HG03442 (cell line): ENCODE measurements at regions not wholly inside any gene's neighbourhood (a gene's known extent, or its start where the extent isn't known, plus 50 kb on each side); places are given as distances from the start of the nearest gene placed in this dataset.
"Not testable (repeated sequence)": the region's sequence is repeated elsewhere in the genome, so short reads cannot be mapped to it uniquely, and the experiment has no call there.

Source experiments
- ATAC-seq: cut with Tn5 transposase; IDR thresholded peaks from one replicate; pipeline ENCODE4 v1.9.1; 2021; ENCODE audit warnings: mild to moderate bottlenecking, moderate library complexity; ENCODE audit not compliant: unreplicated experiment

DNA sequence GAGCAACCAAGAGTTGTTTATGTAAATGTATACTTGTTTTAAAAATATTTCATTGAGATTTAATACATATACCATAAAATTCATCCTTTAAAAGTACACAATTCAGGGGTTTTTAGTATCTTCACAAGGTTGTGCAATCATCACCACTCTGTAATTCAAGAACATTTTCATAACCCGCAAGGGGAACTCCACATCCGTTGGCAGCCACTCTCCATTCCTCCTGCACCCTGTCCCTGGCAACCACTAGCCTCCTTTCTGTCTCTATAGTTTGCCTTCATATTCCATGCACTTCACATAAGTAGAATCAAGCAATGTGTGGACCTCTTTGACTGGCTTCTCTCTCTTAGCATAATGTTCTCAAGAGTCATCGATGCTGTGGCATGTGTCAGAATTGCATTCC lies 104.2 kb upstream of the PDE10A start:
- ATAC-seq = no peak

DNA sequence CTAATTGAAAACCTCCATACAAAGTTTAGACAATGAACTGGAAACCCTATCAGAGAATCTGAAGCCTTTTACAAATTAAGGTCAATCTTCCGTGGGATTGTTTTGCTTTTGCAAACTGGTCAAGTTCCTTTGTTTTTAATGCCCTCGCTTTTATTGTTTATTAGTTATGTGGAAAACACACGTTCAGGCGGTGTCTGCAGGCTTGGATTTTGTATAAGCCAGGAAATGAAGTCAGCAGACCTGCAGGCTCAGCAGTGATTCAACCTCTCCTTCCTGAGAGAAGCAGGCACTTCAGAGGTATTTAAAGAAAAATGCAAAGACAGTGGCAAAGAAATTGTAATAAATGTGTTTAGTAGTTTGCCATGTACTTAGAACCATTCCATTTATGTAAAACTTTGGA lies 103.4 kb upstream of the PDE10A start:
- ATAC-seq = no peak

DNA sequence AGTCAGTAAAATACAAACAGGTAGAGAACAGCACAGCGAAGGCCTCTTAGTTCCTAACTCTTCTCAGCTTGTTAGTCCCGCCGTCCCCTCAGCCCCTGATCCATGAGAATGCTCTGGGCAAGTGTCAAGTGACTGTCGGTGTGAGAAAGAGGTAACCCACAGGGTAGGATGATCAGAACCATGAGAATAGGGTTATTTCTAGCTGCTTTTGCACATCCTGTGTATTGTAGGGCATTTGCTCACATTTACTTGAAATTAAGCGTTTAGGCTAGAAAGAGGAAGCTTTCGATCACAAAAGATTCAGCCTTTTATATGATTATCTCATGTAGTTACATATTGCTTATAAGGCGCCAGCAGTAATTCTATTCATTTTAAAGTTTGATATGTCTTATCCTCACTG lies 103.0 kb upstream of the PDE10A start:
- no peak for ATAC-seq

DNA sequence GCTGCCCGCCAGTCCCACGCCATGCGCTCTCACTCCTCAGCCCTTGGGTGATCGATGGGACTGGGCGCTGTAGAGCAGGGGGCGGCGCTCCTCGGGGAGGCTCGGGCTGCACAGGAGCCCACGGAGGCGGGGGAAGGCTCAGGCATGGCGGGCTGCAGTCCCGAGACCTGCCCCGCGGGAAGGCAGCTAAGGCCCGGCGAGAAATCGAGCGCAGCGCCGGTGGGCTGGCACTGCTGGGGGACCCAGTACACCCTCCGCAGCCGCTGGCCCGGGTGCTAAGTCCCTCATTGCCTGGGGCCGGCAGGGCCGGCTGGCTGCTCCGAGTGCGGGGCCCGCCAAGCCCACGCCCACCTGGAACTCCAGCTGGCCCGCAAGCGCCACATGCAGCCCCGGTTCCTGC lies 102.2 kb upstream of the PDE10A start:
- not testable (repeated sequence) for ATAC-seq

DNA sequence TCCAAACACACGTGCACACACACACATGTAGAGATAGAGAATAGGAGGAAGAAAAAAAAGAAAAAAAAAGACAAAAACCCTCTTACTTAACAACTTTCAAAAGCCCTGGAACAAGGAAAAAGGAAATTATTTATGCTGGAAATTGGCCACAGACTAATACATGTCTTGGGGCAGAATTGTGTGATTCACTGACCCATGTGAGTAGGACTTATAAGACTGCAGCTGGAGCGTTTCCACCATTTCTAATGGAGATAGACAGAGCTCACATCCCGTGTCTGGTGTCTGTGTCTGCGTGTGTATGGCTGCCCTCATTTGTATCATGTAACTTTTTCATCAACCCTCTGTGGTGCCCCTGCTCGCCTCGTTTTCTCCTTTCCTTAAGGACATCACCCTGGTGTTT lies 99.8 kb upstream of the PDE10A start:
- no peak for ATAC-seq

DNA sequence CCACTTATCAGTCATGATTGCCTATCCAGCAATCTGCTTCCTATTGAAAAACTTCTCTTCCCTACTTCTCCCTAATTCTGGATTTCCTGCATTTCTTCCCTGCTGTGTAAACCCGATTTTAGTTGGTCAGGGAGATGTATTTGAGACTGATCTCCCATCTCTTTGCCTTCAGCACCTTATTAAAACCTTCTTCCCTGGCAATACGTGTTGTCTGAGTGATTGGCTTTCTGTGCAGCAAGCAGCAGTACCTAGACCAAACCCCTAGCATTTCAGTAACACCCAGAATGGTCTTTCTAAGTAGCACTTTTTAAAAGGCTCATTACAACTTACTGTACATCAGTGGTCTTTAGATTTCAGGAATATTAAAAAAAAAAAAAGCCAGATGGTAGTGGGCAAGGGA lies 99.1 kb upstream of the PDE10A start:
- ATAC-seq = no peak

DNA sequence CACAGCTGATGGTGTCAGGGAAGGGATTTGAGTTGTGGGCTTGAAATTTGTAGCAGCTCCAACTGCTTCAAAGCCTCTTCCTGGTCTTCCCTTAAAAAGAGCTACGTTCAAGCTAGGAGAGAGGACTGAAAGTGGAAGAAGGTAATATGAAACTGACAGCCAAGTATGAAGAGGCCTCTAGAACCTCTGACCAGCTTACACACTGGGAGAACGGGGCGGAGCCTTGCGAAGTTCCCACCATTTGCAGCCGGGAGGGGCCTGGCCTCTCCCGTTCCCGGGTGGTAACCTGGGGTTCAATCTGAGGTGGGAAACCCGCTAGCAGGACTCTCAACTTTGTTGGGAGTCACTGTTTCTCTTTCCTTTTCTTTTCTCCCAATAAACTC lies 97.8 kb upstream of the PDE10A start:
- ATAC-seq = no peak

DNA sequence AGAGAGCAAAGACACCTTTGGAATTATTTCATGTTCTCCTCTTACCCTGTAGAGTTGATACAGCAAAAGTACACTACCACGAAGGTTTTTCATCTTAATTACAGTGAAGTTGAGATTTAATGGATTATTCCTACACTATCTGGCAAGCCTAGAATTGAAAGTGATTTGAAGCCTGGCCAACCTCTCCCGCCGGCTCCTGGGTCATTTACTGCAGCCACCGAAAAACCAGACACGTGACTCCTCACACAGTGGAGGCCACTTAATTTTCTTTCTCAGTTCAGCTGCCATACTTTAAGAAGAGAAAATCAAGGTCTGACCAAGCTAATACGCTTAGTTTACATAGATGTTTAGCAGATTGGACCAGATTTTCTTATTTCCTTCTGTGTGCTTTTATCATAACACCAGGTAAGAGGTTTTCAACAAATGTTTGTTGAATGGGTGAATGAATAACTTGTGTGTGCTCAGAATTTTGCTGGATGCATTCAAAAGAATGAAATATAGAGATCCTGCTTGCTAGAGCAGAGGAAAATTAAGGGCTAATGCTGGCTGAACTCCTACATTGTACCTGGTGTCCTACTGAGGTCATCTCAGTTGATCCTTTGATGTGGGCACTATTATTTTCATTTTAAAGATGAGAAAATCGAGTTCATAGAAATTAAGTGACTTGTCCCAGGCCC lies 97.2 kb upstream of the PDE10A start:
- ATAC-seq = no peak

DNA sequence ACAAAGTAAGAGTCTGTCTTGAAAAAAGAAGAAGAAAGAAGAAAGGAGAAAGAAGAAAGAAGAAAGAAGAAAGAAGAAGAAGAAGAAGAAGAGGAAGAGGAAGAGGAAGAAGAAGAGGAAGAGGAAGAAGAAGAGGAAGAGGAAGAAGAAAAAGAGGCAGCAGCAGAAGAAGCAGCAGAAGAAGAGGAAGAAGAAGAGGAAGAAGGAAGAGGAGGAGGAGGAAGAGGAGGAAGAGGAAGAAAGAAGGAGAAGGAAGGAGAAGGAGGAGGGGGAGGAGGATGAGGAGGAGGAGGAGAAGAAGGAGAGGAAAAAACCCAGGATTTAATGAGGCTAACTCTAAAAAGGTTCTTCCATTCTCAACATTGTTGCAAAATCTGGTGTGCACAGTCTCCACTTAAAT lies 95.4 kb upstream of the PDE10A start:
- no peak for ATAC-seq

DNA sequence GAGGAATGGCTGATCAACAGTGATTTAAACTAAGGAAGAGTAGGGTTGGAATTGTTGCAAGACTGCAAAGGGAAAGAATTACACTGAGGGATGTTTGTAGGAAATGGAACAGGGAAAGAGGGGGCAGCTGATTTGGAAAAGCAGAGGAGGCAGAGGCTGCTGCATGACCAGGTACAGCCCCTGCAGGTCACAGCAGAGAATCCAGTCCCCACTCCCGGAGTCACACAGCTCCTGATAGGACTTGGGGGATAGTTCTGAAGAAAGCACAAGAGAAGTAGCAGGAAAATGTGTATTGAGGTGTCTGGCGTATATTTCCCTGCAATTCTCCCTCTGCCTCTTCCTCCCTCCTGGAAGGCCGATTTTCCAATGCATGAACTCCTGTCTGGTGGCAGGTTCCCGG lies 92.5 kb upstream of the PDE10A start:
- ATAC-seq = no peak

DNA sequence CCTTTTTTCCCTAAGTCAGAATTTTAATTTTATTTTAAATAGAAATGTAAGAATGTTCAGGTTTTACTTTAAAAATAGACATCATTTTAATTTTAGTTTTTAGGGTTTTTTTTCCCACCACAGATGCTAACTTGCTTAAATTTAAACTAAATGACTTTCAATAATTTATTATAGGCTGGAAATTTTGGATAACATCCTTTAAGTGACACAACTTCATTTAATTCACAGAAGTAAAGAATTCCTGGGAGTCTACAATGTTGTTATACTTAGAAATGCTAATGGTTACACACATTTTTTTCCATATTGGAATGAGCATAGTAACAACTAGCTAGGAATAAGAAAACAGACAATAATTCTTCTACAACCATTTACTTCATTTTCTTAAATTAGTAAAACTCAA lies 90.5 kb upstream of the PDE10A start:
- no peak for ATAC-seq

DNA sequence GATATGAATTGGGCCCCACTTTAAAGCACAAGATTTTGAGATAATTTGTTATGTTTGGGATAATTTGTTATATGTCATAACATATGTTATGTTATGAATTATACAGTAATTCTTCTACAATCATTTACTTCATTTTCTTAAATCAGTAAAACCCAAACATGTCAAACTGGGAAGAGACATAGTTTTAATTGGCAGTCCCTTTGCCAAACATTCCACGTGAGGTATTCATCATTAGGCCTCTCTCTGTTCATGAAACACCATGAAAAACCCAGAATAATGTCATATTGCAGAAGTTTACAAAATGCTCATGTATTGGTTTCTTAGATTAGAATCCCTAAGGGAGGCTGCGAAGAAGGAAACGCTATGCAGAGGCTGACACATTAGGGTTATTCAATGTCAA lies 89.4 kb upstream of the PDE10A start:
- ATAC-seq = no peak

DNA sequence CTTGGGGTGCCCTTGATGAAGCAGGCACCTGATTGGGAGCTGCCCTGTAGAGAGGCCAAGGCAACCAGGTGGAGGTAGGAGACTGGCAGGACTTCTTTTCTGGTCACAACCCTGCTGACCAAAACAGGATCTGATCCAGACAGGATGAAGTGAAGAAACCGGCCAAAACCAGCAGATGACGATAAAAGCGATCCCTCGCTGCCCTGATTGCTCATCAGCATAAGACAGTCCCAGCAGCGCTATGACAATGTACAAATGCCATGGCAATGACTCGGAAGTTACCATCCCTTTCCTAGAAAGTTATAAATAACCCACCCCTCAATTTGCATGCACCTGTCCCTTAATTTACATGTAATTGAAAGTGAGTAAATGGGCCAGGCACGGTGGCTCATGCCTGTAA lies 88.4 kb upstream of the PDE10A start:
- ATAC-seq = no peak

DNA sequence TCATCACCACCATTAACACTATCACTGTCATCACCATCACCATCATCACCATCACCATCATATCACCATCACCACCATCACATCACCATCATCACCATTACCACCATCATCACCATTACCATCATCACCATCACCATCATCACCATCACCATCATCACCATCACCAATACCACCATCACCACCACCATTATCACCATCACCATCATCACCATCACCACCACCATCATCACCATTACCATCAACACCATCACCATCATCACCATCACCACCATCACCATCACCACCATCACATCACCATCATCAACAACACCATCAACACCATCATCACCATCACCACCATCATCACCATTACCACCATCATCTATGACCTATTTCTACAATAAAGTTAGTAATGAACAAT lies 86.1 kb upstream of the PDE10A start:
- no peak for ATAC-seq

DNA sequence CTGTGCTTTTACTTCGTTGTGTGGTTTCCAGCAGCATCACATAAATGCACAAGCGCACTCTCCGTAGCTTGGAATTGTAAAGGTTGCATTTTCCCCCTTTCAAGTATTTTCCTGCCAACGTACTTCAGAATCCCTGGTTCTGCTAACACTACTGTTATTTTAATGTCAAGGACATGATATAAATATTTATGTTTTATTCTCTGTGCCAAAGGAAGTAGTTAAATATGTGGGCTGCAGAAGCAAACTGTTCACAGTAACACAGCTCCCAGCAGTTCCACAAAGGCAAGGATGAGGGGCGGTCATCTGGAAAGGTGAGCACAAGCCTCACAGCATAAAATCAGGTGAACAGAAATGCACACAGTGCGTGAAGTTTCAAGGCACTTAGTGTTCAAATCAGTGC lies 85.3 kb upstream of the PDE10A start:
- no peak for ATAC-seq

DNA sequence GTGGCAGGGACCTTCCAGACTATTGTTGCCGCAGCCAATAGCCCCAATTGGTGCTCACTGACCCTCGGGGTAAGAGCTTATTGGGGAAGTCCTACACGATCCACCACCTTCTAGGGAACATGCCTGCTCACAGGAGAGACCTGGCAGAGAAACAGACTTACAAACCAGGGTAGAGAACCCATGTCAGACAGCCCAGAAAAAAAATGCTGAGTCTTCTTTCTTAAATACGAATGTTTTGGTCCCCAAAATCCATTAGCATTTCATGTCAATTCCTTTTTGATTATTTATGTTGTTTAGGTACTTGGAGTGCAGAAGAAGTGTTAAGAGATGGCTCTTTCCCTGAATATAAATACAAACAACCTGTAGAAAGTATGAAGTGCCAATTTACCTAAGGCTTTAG lies 84.9 kb upstream of the PDE10A start:
- no peak for ATAC-seq

DNA sequence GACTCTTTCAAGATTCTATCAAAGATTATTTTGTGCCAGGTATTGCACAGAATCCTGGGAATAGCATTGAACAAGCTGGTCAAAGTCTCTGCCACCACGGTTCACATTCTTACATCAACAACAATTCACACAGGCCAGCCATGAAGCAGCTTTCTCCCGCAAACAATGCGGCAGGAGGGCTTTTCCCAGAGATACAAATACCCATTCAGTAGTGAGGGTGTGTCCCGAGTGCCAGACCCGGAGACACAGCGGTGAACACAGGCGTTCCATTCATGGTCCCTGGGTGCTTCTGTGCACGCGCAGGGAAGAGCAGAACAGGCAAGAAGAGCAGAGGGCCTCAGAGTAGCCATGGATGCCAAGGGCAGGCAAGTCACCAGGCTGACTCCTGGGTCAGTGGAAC lies 83.3 kb upstream of the PDE10A start:
- no peak for ATAC-seq

DNA sequence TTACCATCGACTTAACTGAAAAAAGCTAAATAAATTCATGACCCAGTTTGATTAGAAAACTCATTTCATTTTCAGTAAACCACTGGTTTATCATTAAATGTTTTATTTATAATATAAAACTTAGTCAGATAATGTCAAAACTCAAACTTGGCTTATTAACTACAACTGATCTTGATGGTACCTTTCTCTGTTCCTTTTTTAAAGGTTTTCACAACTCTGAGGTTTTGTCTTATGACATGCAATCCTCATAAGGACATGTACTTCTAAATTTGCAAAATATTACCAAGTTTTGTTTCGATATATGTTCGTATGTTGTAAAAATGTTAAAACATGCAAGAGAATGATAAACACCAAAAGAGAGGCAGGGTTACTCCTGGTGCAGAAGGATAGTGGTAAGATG lies 82.5 kb upstream of the PDE10A start:
- ATAC-seq = no peak

DNA sequence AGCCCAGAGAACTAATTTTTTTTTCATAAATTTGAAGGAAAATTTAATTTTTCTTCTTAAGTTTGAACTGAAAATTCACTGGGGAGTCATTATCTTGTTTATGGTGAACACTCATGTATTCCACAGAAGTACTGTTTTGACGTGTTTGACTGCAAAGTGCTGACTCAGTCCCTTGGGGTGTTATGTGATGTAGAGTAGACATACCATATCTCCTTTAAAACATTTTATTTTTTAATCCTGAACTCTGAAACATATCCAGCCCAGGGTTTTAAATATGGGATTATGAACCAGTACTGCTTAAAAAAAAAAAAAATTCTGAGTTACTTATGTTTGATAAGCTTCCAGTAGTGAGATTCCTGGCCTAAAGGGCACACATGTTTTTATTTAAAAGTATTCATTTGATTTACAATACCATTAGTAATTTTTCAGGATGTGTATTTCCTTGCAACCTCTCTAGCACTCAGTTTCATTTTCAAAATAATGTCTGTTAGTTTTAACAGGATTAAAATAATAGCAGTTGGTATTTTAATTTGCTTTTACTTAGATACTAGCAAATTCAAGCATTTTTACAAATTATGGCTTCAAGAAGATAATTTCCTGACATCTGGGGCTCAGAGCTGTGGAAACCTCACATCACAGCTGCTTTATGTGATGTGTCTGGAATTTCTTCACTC lies 81.7 kb upstream of the PDE10A start:
- ATAC-seq = no peak

DNA sequence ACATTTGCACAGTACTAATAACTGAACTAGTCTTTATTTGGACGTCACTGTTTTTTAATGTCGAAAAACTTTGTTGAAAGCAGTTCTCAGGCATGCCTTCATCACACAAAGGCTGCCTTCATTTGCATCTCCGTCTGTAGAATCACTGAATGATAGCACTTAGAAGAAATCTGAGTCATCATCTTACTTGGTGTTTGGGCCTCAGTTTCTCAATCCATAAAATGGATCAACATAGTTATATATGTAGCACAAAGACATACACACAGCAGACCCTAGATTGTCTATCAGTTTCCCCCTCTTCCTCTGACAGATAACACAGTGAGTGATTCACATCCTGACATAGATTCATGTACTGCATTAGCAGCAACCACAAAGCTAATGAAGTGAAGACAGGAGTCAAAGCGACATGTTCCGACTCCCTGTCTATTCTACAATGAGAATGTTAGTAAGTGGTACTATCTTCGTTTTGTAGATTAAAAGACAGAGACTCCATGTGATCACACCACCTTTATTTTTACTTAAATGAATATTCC lies 80.4 kb upstream of the PDE10A start:
- no peak for ATAC-seq

DNA sequence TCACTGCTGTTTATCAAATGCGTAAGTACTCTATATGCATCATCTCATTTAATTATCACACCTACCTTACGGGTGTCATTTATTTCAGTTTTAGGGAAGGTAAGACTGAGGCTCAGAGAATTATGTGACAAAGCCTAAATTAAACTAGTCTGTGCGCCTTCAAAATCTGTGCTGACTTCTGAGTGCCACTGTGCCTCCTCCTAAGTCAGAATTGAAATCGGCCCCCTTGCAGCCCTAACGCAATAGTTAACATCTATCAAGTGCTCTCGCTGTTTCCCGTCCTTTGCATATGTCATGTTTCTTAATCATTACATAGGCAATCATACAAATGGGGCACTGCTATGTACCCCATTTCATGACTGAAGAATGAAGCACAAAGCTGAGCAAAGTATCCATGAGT lies 79.0 kb upstream of the PDE10A start:
- ATAC-seq = no peak

DNA sequence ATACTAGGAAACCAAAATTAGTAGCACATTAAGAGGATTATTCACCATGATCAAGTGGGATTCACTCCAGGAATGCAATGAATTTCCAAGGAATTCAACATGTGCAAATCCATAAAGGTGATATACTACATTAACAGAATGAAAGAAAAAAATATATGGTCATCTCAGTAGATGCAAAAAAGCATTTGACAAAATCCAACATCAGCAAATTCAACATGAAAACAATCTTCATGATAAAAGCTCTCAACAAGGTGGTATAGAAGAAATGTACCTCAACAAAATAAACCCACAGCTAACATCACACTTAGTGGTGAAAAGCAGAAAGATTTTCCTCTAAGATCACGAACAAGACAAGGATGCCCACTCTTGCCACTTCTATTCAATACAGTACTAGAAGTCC lies 74.4 kb upstream of the PDE10A start:
- ATAC-seq = no peak

DNA sequence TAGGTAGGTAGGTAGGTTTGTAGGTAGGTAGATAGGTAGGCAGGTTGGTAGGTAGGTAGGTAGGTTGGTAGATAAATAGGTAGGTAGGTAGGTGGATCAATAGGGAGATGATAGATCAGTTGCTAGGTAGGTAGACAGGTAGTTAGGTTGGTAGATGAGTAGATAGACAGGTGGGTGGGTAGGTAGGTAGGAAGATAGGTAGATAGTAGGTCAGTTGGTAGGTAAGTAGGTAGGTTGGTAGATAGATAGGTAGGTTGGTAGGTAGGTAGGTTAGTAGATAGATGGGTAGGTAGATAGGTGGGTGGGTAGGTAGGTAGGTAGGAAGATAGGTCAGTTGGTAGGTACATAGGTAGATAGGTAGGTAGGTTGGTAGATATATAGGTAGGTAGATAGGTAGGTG lies 72.0 kb upstream of the PDE10A start:
- ATAC-seq = no peak
